ENCODE measurements at regions not wholly inside any gene's neighbourhood (a gene's known extent, or its start where the extent isn't known, plus 50 kb on each side); places are given as distances from the start of the nearest gene placed in this dataset.

- no peak for DNase-seq (ENCODE audit: extremely low read depth, low read depth)
- H3K4me3 ChIP-seq (replicated peaks; ENCODE audit: low read depth, low read length): no peak overlapping the region
- no peak for TF ChIP-seq CTCF (IDR thresholded peaks at IDR 0.05; ENCODE audit: low read depth, low read length, missing control alignments)
These were observed 194.0 kb downstream of the IRS1 start for GRCh38 chr2:226605642-226606041.

- DNase-seq (ENCODE audit: extremely low read depth, low read depth): no peak
- no peak overlapping the region for H3K4me3 ChIP-seq (replicated peaks; ENCODE audit: low read depth, low read length)
- no peak for TF ChIP-seq CTCF (IDR thresholded peaks at IDR 0.05; ENCODE audit: low read depth, low read length, missing control alignments)
These were observed 196.0 kb downstream of the IRS1 start for GRCh38 chr2:226603606-226604005.

GRCh38 chr2:226601881-226602662, 197.5 kb downstream of the IRS1 start:
- H3K4me3 ChIP-seq (replicated peaks; ENCODE audit: low read depth, low read length): no peak overlapping the region
- no peak for TF ChIP-seq CTCF (IDR thresholded peaks at IDR 0.05; ENCODE audit: low read depth, low read length, missing control alignments)

GRCh38 chr2:226600802-226601201, 198.8 kb downstream of the IRS1 start:
- no peak for TF ChIP-seq CTCF (IDR thresholded peaks at IDR 0.05; ENCODE audit: low read depth, low read length, missing control alignments)
- no peak for DNase-seq (ENCODE audit: extremely low read depth, low read depth)

More at GRCh38 chr2:226601881-226602662, 197.5 kb downstream of the IRS1 start:
- DNase-seq (ENCODE audit: extremely low read depth, low read depth): no peak

GRCh38 chr2:226600184-226600583, 199.4 kb downstream of the IRS1 start:
- no peak for TF ChIP-seq CTCF (IDR thresholded peaks at IDR 0.05; ENCODE audit: low read depth, low read length, missing control alignments)
- no peak for DNase-seq (ENCODE audit: extremely low read depth, low read depth)
- no peak overlapping the region for H3K4me3 ChIP-seq (replicated peaks; ENCODE audit: low read depth, low read length)

More at GRCh38 chr2:226600802-226601201, 198.8 kb downstream of the IRS1 start:
- no peak overlapping the region for H3K4me3 ChIP-seq (replicated peaks; ENCODE audit: low read depth, low read length)

GRCh38 chr2:226589043-226589442, 210.6 kb downstream of the IRS1 start:
- H3K4me3 ChIP-seq (replicated peaks; ENCODE audit: low read depth, low read length): no peak overlapping the region
- TF ChIP-seq CTCF (IDR thresholded peaks at IDR 0.05; ENCODE audit: low read depth, low read length, missing control alignments): no peak
- DNase-seq (ENCODE audit: extremely low read depth, low read depth): no peak

All from HFF-Myc (cell line).